ENCODE measurements at regions not wholly inside any gene's neighbourhood (a gene's known extent, or its start where the extent isn't known, plus 50 kb on each side); places are given as distances from the start of the nearest gene placed in this dataset.

- Mint-ChIP-seq H3K4me1 (peaks cover 8% of the 10 kb centered on the region in 2 experiments), H3K36me3 (ENCODE audit: insufficient read depth in 1 of 3, low read depth in 3 of 3) (no peaks in the 10 kb centered on the region), H3K9me3 (no peaks in the 10 kb centered on the region), H3K4me3 (no peak overlapping the region), H3K27me3 (ENCODE audit: low read depth) (no peaks in the 10 kb centered on the region), H3K27ac (no peak overlapping the region)
- no peak overlapping the region for H3T11ph ChIP-seq (ENCODE audit: low read length)
- H4K5ac ChIP-seq (ENCODE audit: insufficient read length, low read depth, low read length) = no peak overlapping the region
- no peak overlapping the region for H2AFZ ChIP-seq (ENCODE audit: low read length)
- no peak overlapping the region for H2AK5ac ChIP-seq (ENCODE audit: insufficient read length, low read length)
- H2BK120ac ChIP-seq (ENCODE audit: low read depth, low read length, poor library complexity, severe bottlenecking) = no peak overlapping the region
- no peak overlapping the region for H2BK12ac ChIP-seq (ENCODE audit: insufficient read length, low read depth, low read length)
- no peak overlapping the region for H3K14ac ChIP-seq (ENCODE audit: insufficient read depth, low read length)
- no peak overlapping the region for H3K56ac ChIP-seq (ENCODE audit: insufficient read length, low read depth, low read length)
- H2BK20ac ChIP-seq (ENCODE audit: low read depth, low read length, poor library complexity, severe bottlenecking) = no peak overlapping the region
- no peak overlapping the region for H3K23ac ChIP-seq (ENCODE audit: insufficient read length, low read depth, low read length)
- no peak overlapping the region for H3K9ac ChIP-seq (ENCODE audit: extremely low read depth, insufficient read length, low read length)
- H4K8ac ChIP-seq (replicated peaks; ENCODE audit: insufficient read length, low read depth, low read length) = no peak overlapping the region
- no peak overlapping the region for H3K18ac ChIP-seq (ENCODE audit: insufficient read length, low read depth, low read length)
- no peaks in the 10 kb centered on the region for H3K9me3 ChIP-seq (ENCODE audit: control insufficient read depth, low read depth, low read length)
- no peak overlapping the region for H2BK5ac ChIP-seq (ENCODE audit: insufficient read length, low read length)
- TF ChIP-seq, protein P1, sequence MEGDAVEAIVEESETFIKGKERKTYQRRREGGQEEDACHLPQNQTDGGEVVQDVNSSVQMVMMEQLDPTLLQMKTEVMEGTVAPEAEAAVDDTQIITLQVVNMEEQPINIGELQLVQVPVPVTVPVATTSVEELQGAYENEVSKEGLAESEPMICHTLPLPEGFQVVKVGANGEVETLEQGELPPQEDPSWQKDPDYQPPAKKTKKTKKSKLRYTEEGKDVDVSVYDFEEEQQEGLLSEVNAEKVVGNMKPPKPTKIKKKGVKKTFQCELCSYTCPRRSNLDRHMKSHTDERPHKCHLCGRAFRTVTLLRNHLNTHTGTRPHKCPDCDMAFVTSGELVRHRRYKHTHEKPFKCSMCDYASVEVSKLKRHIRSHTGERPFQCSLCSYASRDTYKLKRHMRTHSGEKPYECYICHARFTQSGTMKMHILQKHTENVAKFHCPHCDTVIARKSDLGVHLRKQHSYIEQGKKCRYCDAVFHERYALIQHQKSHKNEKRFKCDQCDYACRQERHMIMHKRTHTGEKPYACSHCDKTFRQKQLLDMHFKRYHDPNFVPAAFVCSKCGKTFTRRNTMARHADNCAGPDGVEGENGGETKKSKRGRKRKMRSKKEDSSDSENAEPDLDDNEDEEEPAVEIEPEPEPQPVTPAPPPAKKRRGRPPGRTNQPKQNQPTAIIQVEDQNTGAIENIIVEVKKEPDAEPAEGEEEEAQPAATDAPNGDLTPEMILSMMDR (conservative IDR thresholded peaks at IDR 0.05) = no peak
- H4K20me1 ChIP-seq (ENCODE audit: control insufficient read depth, insufficient read depth, insufficient read length) = no peaks in the 10 kb centered on the region
- H3K4me1 ChIP-seq (ENCODE audit: insufficient read depth, low read length) = no peaks in the 10 kb centered on the region; the same call in 1 of the 2 replicates
- DNase-seq = no peak
- H3K4me2 ChIP-seq (ENCODE audit: insufficient read depth, insufficient read length, low read length) = no peak overlapping the region
- no peaks in the 10 kb centered on the region for H3K79me2 ChIP-seq (ENCODE audit: insufficient read depth, low read length)
- H3K27me3 ChIP-seq (ENCODE audit: insufficient read depth, low read length) = no peaks in the 10 kb centered on the region
- no peak overlapping the region for H2BK15ac ChIP-seq (ENCODE audit: low read depth, low read length)
- no peaks in the 10 kb centered on the region for H3K23me2 ChIP-seq (ENCODE audit: insufficient read length, low read depth, low read length, poor library complexity, severe bottlenecking)
- H4K91ac ChIP-seq (ENCODE audit: insufficient read length, low read depth, low read length) = no peak overlapping the region
- no peaks in the 10 kb centered on the region for H3K79me1 ChIP-seq (ENCODE audit: insufficient read depth, low read depth, low read length, poor library complexity, severe bottlenecking)
- H3K4ac ChIP-seq (ENCODE audit: low read depth, low read length) = no peak overlapping the region
- no peak overlapping the region for H3K27ac ChIP-seq (ENCODE audit: insufficient read length, low read depth, low read length)
- no CpG with 5 or more reads among the region's 4 CpGs for whole genome bisulfite sequencing (ENCODE audit: extremely low coverage, insufficient read length, low lambda C conversion rate)
Measured at GRCh38 chr9:8229226-8229625, 429.6 kb upstream of the DMAC1 start.

Measured in H9 (cell line).